ENCODE measurements at regions not wholly inside any gene's neighbourhood (a gene's known extent, or its start where the extent isn't known, plus 50 kb on each side); places are given as distances from the start of the nearest gene placed in this dataset.
A peak's percentile ranks its signal among the peaks of the same experiment; 100 is the strongest.
"Not testable (repeated sequence)": the region's sequence is repeated elsewhere in the genome, so short reads cannot be mapped to it uniquely, and the experiment has no call there.

GRCh38 chr20:12211361-12211760 is 293.7 kb downstream of the BTBD3 start:
- DNase-seq: no peak

GRCh38 chr20:12217382-12217781 is 299.7 kb downstream of the BTBD3 start:
- no peak for DNase-seq

DNA sequence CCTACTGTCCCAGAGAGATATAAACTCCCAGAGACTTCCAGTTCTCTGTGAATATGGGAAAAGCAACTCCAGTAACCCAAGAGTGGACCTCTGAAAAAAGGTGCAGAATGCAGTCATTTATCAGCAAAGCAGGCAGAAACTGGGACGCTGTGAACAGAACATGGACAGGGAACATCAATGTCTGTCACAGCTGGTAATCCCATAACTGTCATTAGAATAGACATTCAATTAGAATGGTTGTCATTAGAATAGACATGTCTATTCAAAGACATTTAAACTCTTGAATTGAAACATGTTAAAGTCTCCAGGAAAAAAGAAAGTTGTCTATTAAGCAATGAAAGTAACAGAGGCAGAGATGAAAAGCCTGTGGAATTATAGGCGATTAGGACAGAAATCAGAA is 302.1 kb downstream of the BTBD3 start:
- DNase-seq: no peak

DNA sequence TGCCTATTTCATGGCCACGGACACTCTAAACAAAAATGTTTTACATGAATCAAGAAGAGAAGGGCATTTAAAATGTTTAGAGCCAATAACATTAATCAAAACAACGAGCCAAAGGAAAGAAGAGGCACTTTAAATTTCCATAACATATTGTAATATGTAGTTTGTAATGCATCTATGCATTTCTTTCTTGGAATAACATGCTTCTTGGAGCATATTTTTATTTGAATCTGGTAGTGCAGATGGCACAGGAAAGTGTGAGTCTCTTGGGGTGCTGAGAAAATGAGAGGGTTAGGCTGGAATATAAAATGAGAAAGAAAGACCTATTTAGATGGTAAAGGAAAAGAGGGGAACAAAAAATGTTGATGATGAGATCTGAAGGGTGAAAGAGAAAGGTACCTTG is 305.4 kb downstream of the BTBD3 start:
- no peak for DNase-seq

GRCh38 chr20:12225898-12226297 is 308.2 kb downstream of the BTBD3 start:
- no peak for DNase-seq

DNA sequence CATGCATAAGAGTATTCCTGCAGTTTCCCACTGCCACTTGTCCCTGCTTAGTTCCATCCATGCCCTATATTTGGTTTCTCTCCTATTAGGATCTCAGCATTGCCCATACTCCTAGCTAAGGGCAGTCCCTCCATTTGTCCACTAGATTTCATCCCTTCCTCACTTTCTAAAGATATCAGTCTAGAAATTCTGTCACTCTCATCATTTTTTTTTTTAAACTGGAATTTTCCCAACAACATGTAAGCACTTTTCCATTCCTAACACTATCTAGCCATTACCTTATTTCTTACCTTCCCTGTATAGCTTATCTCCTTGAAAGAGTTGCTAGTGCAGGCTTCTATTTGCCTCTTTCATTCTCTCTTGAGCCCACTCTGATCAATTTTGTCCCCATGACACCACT is 312.2 kb downstream of the BTBD3 start:
- no peak for DNase-seq

GRCh38 chr20:12237772-12238171 is 320.1 kb downstream of the BTBD3 start:
- no peak for DNase-seq

- peak; percentile 41 for DNase-seq
These were observed 323.4 kb downstream of the BTBD3 start for GRCh38 chr20:12241065-12241464.

GRCh38 chr20:12243327-12243726 is 325.6 kb downstream of the BTBD3 start:
- DNase-seq: no peak

GRCh38 chr20:12248481-12248880 is 330.8 kb downstream of the BTBD3 start:
- no peak for DNase-seq

DNA sequence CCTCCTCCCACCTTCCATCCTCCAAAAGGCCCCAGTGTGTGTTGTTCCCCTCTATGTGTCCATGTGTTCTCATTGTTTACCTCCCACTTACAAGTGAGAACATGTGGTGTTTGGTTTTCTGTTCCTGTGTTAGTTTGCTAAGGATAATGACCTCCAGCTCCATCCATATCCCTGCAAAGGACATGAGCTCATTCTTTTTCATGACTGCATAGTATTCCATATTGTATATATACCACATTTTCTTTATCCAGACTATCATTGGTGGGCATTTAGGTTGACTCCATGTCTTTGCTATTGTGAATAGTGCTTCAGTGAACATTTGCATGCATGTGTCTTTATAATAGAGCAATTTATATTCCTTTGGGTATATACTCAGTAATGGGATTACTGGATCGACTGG is 333.0 kb downstream of the BTBD3 start:
- DNase-seq: not testable (repeated sequence)

DNA sequence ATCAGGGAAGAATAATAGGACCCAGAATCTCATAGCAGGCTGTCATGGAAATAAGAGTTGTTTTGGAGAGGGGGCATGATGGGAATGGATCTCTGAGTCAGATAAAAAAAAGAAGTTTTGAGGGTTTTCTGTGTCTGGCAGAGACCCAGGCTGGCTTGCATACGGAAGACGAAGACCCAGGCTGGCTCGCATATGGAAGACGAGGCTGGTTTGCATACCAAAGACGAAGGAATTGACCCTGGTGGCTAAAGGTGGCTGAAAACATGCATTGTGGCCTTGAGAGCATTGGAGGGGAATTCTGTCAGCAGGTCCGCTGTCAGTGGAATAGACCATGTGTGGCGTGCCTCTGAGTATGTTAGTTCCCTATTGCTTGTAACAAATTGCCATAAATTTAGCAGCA is 335.1 kb downstream of the BTBD3 start:
- no peak for DNase-seq

DNA sequence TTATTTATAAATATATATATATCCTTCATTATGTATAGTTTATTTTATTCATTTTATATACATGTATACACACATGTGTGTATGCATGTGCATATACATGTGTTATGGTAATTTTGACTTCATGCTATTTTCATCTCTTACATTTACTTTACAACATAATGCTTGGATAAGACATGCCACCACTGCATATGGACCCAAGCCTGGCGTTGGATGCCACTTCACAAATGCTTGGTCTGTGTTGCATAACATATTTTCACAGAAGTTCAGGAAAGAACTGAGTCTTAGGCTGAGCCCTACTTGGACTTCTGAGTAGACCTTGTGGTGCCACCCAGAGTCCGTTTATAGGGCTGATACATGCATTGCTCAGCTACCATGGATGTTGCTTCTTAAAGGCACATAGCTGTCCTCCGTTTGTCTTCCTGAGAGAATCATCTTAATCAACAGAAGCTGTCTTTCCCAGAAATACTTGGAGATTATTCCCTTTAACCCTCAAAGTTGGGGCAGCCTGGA is 337.8 kb downstream of the BTBD3 start:
- DNase-seq: no peak

DNA sequence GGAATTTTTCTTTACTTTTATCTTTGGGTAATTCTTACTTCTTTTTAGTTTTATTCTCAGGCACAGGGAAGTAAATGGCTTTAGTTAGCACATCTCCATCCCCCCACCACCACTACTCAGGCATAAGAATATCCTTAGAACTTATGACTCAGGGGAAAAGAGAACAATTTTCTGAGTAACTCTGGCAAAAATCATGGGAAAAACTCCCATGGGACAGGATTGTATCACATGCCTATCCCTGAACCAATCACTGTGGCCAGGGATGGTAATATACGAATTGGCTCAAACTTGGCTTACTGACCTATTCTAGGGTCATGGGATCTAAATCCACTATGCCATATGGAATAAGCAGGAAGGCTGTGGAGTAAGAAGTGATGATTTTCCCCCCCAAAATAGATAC is 339.1 kb downstream of the BTBD3 start:
- no peak for DNase-seq

DNA sequence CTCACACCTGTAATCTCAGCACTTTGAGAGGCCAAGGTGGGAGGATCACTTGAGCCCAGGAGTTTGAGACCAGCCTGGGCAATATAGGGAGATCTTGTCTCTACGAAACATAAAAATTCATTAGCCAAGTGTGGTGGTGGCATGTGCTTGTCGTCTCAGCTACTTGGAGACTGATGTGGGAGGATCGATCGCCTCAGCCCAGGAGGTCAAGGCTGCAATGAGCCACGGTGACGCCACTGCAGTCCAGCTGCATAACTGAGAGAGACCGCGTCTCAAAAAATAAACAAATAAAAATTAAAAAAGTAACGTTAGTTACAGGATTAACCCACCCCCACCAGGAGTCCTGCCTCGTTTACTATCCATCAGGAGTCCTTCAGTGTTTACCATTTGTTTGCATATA is 345.1 kb downstream of the BTBD3 start:
- DNase-seq: no peak

DNA sequence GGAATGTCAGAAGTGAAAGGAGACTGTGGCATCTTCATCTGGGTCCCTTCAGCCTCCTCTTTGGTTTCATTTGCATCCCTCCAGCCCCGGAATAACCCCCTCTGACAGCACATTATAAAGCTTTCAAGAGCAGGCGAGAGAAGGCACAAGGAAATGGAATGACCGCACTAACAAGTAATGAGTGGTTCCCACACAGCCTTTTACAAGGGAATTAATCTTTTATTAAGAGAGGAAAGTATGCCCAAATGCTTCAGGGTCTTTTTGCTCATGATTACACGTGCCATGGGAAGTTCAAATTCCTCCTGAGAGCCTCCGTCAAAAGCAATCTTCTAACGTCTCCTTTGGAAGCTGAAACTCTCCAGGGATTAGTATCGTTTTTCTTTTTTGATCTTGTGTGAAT is 347.0 kb downstream of the BTBD3 start:
- DNase-seq: no peak

- DNase-seq: no peak
These were observed 348.0 kb downstream of the BTBD3 start for GRCh38 chr20:12265662-12266061.

DNA sequence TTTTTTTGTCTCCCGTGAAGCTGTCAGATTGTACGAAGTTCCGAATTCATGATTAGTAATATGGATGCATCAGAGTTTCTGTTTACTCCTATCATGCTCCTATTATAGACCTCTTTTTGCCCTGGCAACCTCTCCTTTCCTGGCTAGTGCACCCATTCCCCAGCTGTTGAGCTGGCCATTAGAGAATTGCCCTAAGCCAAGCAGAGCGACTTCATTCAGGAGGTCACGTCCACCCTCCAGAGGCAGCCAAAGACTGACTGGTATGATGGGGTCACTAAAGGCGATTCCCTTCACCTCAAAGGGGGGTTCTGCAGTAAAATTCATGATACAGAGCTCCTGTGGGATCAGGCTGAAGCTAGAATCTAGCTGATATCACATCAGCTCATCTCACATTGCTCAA is 351.9 kb downstream of the BTBD3 start:
- DNase-seq: no peak

- DNase-seq: no peak
These were observed 353.2 kb downstream of the BTBD3 start for GRCh38 chr20:12270863-12271262.

DNA sequence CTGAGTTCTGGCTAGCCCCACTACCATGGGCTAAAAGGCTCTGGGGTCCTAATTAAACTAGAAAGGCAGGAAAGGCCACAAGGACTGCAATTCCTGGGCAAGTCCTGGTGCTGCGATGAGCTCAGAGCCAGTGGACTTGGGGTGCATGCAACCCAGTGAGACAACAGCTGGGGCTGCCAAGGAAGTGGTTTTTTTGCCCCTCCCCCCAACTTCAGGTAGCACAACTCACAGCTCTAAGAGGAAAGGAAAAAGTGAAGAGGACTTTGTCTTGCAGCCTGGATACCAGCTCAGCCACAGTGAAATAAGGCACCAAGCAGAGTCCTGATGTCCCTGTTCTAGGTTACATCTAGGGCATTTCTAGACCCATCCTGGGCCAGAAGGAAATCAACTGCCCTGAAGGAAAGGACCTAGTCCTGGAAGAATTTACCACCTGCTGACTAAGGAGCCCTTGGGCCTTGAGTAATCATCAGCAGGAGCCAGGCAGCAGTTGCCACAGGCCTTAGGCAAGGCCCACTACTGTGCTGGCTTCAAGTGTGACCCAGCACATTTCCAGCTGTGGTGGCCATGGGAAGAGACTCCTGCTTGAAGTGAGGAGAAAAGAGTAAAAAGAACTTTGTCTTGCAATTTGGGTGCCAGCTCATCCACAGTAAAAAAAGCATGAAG is 358.4 kb downstream of the BTBD3 start:
- DNase-seq: no peak

- no peak for DNase-seq
These were observed 369.9 kb downstream of the BTBD3 start for GRCh38 chr20:12287575-12287974.

GRCh38 chr20:12289465-12289864 is 371.8 kb downstream of the BTBD3 start:
- no peak for DNase-seq

DNA sequence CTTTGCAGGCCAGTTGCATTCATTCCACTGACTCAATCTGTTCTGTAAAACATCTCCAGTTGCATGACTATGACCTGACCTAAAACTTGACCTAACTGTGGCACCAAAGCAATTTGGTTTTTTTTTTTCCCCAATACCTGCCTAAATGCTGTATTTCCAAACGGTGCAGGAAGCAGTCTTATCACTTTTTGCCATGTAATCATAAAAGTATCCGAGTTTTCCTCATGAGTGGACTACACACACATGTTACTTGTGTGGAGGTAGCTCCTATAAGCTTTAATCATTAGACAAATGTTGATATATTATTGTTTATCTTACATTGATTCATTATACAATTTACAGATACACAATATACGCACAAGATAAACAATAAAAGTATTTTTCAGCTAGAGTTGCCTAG is 373.7 kb downstream of the BTBD3 start:
- DNase-seq: no peak

DNA sequence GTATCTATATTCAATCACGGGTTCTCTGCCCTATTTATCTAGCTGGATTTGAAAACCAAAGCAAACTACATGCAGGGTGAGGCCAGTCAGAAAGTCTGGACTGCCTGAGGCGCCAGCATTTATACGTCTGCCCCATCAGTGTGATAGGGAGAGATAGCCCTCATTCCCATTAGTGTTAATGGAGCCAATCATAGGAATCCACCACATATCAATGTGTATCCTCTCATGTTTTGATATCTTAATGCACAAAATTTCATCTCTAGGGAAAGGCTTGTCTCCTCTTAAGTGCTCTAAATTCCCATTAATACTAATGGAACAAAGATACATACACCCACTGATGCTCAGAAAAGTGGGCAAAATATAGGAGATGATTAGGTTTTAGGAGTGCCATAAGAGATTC is 376.2 kb downstream of the BTBD3 start:
- DNase-seq: no peak

- DNase-seq: no peak
These were observed 377.0 kb downstream of the BTBD3 start for GRCh38 chr20:12294678-12295077.

All from NCI-H1105 (cell line).